Lung (tissue), 11 donors: ENCODE measurements at regions not wholly inside any gene's neighbourhood (a gene's known extent, or its start where the extent isn't known, plus 50 kb on each side); places are given as distances from the start of the nearest gene placed in this dataset.

Experiments
- ATAC-seq: fragments of 200-7000 bp; cut with Tn5 transposase; one replicate; pipeline ENCODE4 v1.9.1; 2020; ENCODE audit warnings: moderate number of reproducible peaks; ENCODE audit not compliant: insufficient read depth, low FRiP score
- DNase-seq, 3 donors: peaks; one replicate each; pipeline ENCODE4 v3.0.0-alpha.2; 2013 to 2017
- H3K27ac ChIP-seq, 2 donors: one replicate each; pipeline ENCODE4 v1.5.1; 2013; ENCODE audit warnings: mild to moderate bottlenecking in 2 of 2, moderate library complexity in 2 of 2, control low read depth in 1 of 2, inconsistent platforms in 1 of 2, low read depth in 1 of 2, low read length in 1 of 2
- H3K27me3 ChIP-seq, 3 donors: one replicate each; pipeline ENCODE4 v1.5.1; 2013; ENCODE audit warnings: low read length in 2 of 3; ENCODE audit not compliant: control insufficient read depth in 3 of 3, insufficient read depth in 3 of 3
- H3K36me3 ChIP-seq, 4 donors: one replicate each; pipeline ENCODE4 v1.5.1; 2013; ENCODE audit warnings: low read length in 4 of 4, mild to moderate bottlenecking in 1 of 4, moderate library complexity in 1 of 4; ENCODE audit not compliant: control insufficient read depth in 4 of 4, insufficient read depth in 4 of 4
- H3K4me1 ChIP-seq, 5 donors: one replicate each; pipeline ENCODE4 v1.5.1; 2013; ENCODE audit warnings: low read length in 5 of 5, mild to moderate bottlenecking in 2 of 5, moderate library complexity in 1 of 5; ENCODE audit not compliant: control insufficient read depth in 5 of 5, insufficient read depth in 5 of 5
- H3K4me3 ChIP-seq: one replicate; pipeline ENCODE4 v1.5.1; 2013; ENCODE audit warnings: mild to moderate bottlenecking, control low read depth, moderate library complexity
- H3K9ac ChIP-seq, 2 donors: one replicate each; pipeline ENCODE4 v1.5.1; 2013; ENCODE audit warnings: low read length in 2 of 2, control low read depth in 1 of 2; ENCODE audit not compliant: insufficient read depth in 1 of 2
- H3K9me3 ChIP-seq, 4 donors: one replicate each; pipeline ENCODE4 v1.5.1; 2013; ENCODE audit warnings: low read length in 3 of 4, mild to moderate bottlenecking in 1 of 4, moderate library complexity in 1 of 4; ENCODE audit not compliant: control insufficient read depth in 4 of 4, insufficient read depth in 3 of 4
- CTCF ChIP-seq: IDR thresholded peaks from 2 replicates; pipeline ENCODE4 v1.5.1; 2012; ENCODE audit warnings: mild to moderate bottlenecking; ENCODE audit errors: control extremely low read depth, extremely low read depth
- WGBS, 2 donors: extraction: QIAGEN DNeasy Blood & Tissue Kit; methylation state at CpG; one replicate each; pipeline ENCODE4 v1.1.7; 2013; 5-methylcytosine and 5-hydroxymethylcytosine counted together
- donor health status: control.
- donor health status: control.
- donor health status: Bipolar disorder and iron deficiency.
- donor health status: healthy.
- donor health status: DM: yes; HTN: yes; CAD: no.

DNA sequence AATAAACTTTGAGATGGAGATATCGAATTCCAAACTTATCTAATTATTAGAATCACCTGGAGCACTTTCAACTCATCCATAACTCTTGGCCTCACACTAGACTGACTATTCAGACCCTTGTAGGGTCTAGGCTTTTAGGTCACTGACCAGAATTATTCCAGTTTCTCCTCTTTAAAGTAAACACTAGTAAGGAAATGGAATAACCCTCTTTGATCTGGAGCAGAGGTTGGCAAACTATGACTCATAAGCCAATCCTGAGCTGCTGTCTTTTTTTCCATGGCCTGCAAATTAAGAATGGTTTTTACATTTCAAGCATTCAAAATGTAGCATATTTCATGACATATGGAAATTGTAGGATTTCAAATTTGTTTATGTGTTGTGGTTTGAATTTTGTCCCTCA lies 1601.9 kb downstream of the REEP3 start:
- H3K9me3 ChIP-seq: no peaks in the 10 kb centered on the region
- H3K4me3 ChIP-seq: no peak overlapping the region
- no peak overlapping the region for H3K9ac ChIP-seq
- H3K27ac ChIP-seq: no peak overlapping the region
- 59 to 68% methylated on average over 1 of the region's 1 CpG for WGBS, 2 donors
- no peaks in the 10 kb centered on the region for H3K27me3 ChIP-seq
- H3K4me1 ChIP-seq: no peaks in the 10 kb centered on the region
- no peaks in the 10 kb centered on the region for H3K36me3 ChIP-seq
- ATAC-seq (no peak), DNase-seq (no peak)
- TF ChIP-seq CTCF: no peak

DNA sequence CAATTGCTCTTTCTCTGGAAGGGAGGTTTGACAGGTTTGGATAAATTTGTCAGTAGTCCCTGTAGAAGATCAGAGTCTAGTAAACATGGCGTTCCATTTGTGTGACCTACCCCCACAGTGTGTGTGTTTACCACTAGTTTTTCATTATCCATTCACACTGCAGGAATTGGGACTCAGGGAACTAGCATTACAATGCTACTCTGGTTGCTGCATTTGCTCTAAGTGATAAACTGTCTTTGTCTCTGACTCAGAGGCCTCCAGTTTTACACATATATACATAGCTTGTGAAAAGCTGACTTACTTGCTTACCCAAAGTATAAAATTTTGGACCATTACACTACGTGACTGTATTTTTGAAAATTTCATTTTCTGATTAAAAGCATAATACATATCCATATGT lies 1604.0 kb downstream of the REEP3 start:
- 75 to 78% methylated on average over 2 of the region's 2 CpGs for WGBS, 2 donors

DNA sequence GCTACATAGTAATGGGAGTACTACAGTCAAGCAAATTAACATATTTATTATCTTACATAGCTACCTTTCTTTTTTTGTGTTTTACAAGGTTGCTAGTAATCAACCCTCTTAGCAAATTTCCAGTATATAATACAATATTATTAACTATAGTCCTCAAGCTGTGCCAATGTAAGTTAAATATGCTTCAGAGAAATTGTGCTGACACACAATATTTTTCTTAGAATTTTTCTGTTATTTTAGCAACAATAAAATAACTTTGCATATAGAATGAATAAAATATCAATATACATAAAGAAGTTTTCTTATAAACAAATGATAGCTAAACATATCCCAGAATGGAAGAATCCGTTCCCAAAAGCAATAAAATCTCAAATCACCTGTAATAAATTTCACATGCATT lies 1605.1 kb downstream of the REEP3 start:
- H3K27ac ChIP-seq: no peak overlapping the region
- H3K36me3 ChIP-seq: no peaks in the 10 kb centered on the region
- no peak for TF ChIP-seq CTCF
- H3K4me3 ChIP-seq: no peak overlapping the region
- ATAC-seq: no peak
- H3K9me3 ChIP-seq: no peaks in the 10 kb centered on the region
- no peaks in the 10 kb centered on the region for H3K4me1 ChIP-seq
- no peak for DNase-seq
- 89% methylated on average over 1 of the region's 1 CpG for WGBS, 2 donors
- H3K9ac ChIP-seq: no peak overlapping the region
- no peaks in the 10 kb centered on the region for H3K27me3 ChIP-seq

More for the DNA sequence above, 1604.0 kb downstream of the REEP3 start:
- no peak overlapping the region for H3K9ac ChIP-seq
- H3K27ac ChIP-seq: no peak overlapping the region
- no peaks in the 10 kb centered on the region for H3K27me3 ChIP-seq
- DNase-seq (no peak), ATAC-seq (no peak)
- H3K4me1 ChIP-seq: no peaks in the 10 kb centered on the region
- H3K36me3 ChIP-seq: no peaks in the 10 kb centered on the region
- TF ChIP-seq CTCF: no peak
- no peak overlapping the region for H3K4me3 ChIP-seq
- H3K9me3 ChIP-seq: no peaks in the 10 kb centered on the region

GRCh38 chr10:65128277-65128676 lies 1607.1 kb downstream of the REEP3 start:
- no peak for ATAC-seq
- TF ChIP-seq CTCF: no peak
- Histone ChIP-seq H3K27me3 (no peaks in the 10 kb centered on the region), H3K9me3 (no peaks in the 10 kb centered on the region), H3K9ac (no peak overlapping the region), H3K4me1 (no peaks in the 10 kb centered on the region), H3K4me3 (no peak overlapping the region), H3K36me3 (no peaks in the 10 kb centered on the region), H3K27ac (no peak overlapping the region)
- DNase-seq: no peak
- 86 to 87% methylated on average over 2 of the region's 2 CpGs for WGBS, 2 donors
